Testis (tissue), 2 donors: ENCODE measurements at regions not wholly inside any gene's neighbourhood (a gene's known extent, or its start where the extent isn't known, plus 50 kb on each side); places are given as distances from the start of the nearest gene placed in this dataset.

Source experiments
- DNase-seq: peaks from one replicate; pipeline ENCODE4 v3.0.0-alpha.2; 2019
- H3K27ac ChIP-seq, 2 donors: fragments of 200-600 bp; sonication (generic); one replicate each; pipeline ENCODE4 v1.5.1; 2019
- H3K27me3 ChIP-seq: fragments of 200-600 bp; sonication (generic); one replicate; pipeline ENCODE4 v1.5.1; 2019
- H3K36me3 ChIP-seq: fragments of 200-600 bp; sonication (generic); one replicate; pipeline ENCODE4 v1.5.1; 2017; ENCODE audit warnings: low read depth; ENCODE audit errors: missing control alignments
- H3K4me1 ChIP-seq: fragments of 200-600 bp; sonication (generic); one replicate; pipeline ENCODE4 v1.5.1; 2019
- H3K4me3 ChIP-seq, 2 donors: fragments of 200-600 bp; sonication (generic); one replicate each; pipeline ENCODE4 v1.5.1; 2017 to 2019
- H3K9me3 ChIP-seq: fragments of 200-600 bp; sonication (generic); one replicate; pipeline ENCODE4 v1.5.1; 2017
- CTCF ChIP-seq, 3 experiments: fragments of 450-650 bp in 2 of 3; fragments of 200-600 bp in 1 of 3; sonication (generic) in 1 of 3; IDR thresholded peaks; one replicate each; pipeline ENCODE4 v1.5.1; 2016 to 2019; ENCODE audit warnings: antibody characterized with exemption in 3 of 3, mild to moderate bottlenecking in 2 of 3, moderate library complexity in 1 of 3
- POLR2A ChIP-seq: fragments of 450-650 bp; IDR thresholded peaks from one replicate; pipeline ENCODE4 v1.6.1; 2017; ENCODE audit warnings: antibody characterized with exemption, mild to moderate bottlenecking, moderate library complexity
- WGBS, 2 donors: methylation state at CpG; one replicate each; pipeline ENCODE4 v1.1.5; 2018; 5-methylcytosine and 5-hydroxymethylcytosine counted together
- intact Hi-C: fragments of 100-400 bp; cut with DNase I; formaldehyde crosslinking; loops from one replicate; pipeline ENCODE4 v1.15.1; 2023; ENCODE audit warnings: low total_unique reads

- intact Hi-C loops, result no loop called here
- Histone ChIP-seq H3K27me3 (no peaks in the 10 kb centered on the region), H3K36me3 (no peaks in the 10 kb centered on the region), H3K4me1 (no peaks in the 10 kb centered on the region), H3K27ac (no peak overlapping the region), H3K9me3 (no peaks in the 10 kb centered on the region), H3K4me3 (no peak overlapping the region)
- 95 to 100% methylated on average over 1 of the region's 1 CpG for WGBS, 2 donors
- DNase-seq, result no peak
- TF ChIP-seq CTCF (IDR thresholded peaks at IDR 0.05), result no peak
- no peak for TF ChIP-seq POLR2A
Measured at GRCh38 chr7:119931230-119931824, 341.6 kb upstream of the KCND2 start.

DNA sequence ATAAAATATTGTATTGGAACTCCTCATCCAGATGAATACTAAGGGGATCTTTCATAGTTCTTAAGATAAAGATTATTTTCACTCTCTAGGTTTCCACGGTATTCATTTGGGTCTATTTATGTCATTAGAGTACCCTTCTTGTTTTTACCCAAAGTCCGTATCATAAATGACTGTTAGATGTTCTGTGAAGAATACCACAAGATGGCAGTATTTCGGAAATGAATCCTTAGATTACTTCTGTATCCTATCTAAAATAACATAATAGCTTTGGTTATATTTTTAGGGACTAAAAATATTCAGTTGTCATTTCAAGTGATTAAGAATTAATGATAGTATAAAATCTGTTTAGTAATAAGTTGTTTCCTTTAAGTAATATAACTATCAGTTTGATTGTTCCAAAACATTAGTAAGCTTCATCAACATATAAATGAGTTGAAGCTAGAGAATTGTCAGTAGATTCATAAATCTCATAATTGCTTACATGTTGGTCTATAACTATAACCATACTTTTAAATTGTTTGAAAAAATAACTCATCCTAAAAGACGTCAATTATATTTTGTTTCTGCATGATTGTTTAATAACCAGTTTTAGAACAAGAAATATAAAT is 337.5 kb upstream of the KCND2 start:
- no peak for DNase-seq
- Histone ChIP-seq H3K9me3 (no peaks in the 10 kb centered on the region), H3K27me3 (no peaks in the 10 kb centered on the region), H3K4me1 (no peaks in the 10 kb centered on the region), H3K36me3 (no peaks in the 10 kb centered on the region), H3K4me3 (no peak overlapping the region), H3K27ac (no peak overlapping the region)
- intact Hi-C loops, result no loop called here
- 45 to 49% methylated on average over 4 of the region's 4 CpGs for WGBS, 2 donors
- TF ChIP-seq CTCF (IDR thresholded peaks at IDR 0.05) (peak in 2 of 3 experiments; percentile 21 to 50), POLR2A (no peak)

GRCh38 chr7:119936836-119937235 is 336.1 kb upstream of the KCND2 start:
- H3K4me3 ChIP-seq, result no peak overlapping the region

DNA sequence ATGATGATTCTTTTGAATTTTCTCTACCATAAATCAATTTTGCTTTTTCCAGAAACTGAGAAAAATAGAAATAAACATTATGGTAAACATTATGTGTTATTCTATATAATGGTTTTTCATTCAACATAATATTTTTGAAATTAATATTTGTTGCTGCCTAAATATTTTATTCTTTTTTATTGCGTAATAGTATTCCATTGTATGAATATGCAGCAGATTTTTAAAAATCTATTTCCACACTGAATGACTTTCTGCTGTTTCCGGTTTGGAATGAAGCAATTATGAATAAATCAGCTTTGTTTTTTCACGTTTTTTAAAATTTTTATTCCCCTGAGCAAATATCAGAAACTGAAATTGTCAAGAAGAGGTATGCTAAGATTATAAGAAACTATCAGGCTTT is 335.2 kb upstream of the KCND2 start:
- Histone ChIP-seq H3K4me3 (no peak overlapping the region), H3K4me1 (no peaks in the 10 kb centered on the region), H3K27ac (no peak overlapping the region), H3K36me3 (no peaks in the 10 kb centered on the region), H3K9me3 (no peaks in the 10 kb centered on the region), H3K27me3 (no peaks in the 10 kb centered on the region)
- DNase-seq, result no peak
- 86 to 89% methylated on average over 3 of the region's 3 CpGs for WGBS, 2 donors
- TF ChIP-seq CTCF (IDR thresholded peaks at IDR 0.05), result no peak
- TF ChIP-seq POLR2A, result no peak
- intact Hi-C loops, result no loop called here

More at GRCh38 chr7:119936836-119937235, 336.1 kb upstream of the KCND2 start:
- Histone ChIP-seq H3K4me1 (no peaks in the 10 kb centered on the region), H3K27me3 (no peaks in the 10 kb centered on the region), H3K36me3 (no peaks in the 10 kb centered on the region), H3K9me3 (no peaks in the 10 kb centered on the region), H3K27ac (no peak overlapping the region)
- intact Hi-C loops, result no loop called here
- 79 to 88% methylated on average over 2 of the region's 2 CpGs for WGBS, 2 donors
- DNase-seq, result no peak
- TF ChIP-seq CTCF (IDR thresholded peaks at IDR 0.05) (no peak), POLR2A (no peak)
